ENCODE measurements at regions not wholly inside any gene's neighbourhood (a gene's known extent, or its start where the extent isn't known, plus 50 kb on each side); places are given as distances from the start of the nearest gene placed in this dataset.

GRCh38 chr6:71412559-71413140 lies 124.0 kb downstream of the OGFRL1 start:
- TF ChIP-seq CTCF (IDR thresholded peaks at IDR 0.05): no peak
- TF ChIP-seq POLR2A (IDR thresholded peaks at IDR 0.05): no peak

Measured in thyroid gland (tissue), 4 donors.